Keratinocyte (primary cell): ENCODE measurements at regions not wholly inside any gene's neighbourhood (a gene's known extent, or its start where the extent isn't known, plus 50 kb on each side); places are given as distances from the start of the nearest gene placed in this dataset.

Experiments
- EZH2 ChIP-seq: IDR thresholded peaks from one replicate; pipeline ENCODE4 v1.6.1; 2012; ENCODE audit warnings: inconsistent platforms, mild to moderate bottlenecking, low read length, moderate library complexity
- TF ChIP-seq, protein P1 (sequence below), 3 experiments: IDR thresholded peaks in 1 of 3; conservative IDR thresholded peaks in 1 of 3; optimal IDR thresholded peaks in 1 of 3; 2 replicates in 2 of 3; 3 replicates in 1 of 3; pipeline versions ENCODE3 to v1.5.1; 2011; ENCODE audit warnings: low read length in 3 of 3, mild to moderate bottlenecking in 3 of 3, moderate library complexity in 2 of 3, control low read depth in 1 of 3, inconsistent platforms in 1 of 3; ENCODE audit not compliant: insufficient read depth in 2 of 3; ENCODE audit errors: extremely low read depth in 1 of 3

DNA sequence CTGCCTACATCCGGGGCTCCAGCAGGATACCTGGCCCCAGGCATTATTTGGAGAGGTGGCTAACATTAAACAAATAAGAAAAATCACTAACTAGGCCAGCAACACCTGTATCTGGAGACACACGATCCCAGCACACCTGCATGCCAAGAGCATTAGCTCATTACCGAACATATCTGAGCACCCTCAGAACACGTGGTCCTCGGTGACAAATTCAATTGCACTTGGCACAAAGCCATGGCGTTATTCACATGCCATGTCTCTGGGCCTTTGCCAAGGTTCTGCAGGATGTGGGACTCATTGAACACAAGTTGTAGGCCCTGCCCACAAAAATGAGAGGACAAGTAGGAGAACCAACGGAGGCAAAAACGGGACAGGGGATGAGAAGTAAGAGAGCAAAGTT lies 552.3 kb downstream of the TOX3 start:
- TF ChIP-seq, protein P1, sequence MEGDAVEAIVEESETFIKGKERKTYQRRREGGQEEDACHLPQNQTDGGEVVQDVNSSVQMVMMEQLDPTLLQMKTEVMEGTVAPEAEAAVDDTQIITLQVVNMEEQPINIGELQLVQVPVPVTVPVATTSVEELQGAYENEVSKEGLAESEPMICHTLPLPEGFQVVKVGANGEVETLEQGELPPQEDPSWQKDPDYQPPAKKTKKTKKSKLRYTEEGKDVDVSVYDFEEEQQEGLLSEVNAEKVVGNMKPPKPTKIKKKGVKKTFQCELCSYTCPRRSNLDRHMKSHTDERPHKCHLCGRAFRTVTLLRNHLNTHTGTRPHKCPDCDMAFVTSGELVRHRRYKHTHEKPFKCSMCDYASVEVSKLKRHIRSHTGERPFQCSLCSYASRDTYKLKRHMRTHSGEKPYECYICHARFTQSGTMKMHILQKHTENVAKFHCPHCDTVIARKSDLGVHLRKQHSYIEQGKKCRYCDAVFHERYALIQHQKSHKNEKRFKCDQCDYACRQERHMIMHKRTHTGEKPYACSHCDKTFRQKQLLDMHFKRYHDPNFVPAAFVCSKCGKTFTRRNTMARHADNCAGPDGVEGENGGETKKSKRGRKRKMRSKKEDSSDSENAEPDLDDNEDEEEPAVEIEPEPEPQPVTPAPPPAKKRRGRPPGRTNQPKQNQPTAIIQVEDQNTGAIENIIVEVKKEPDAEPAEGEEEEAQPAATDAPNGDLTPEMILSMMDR (optimal IDR thresholded peaks at IDR 0.05 in 1 of 3, IDR thresholded peaks at IDR 0.05 in 1 of 3, conservative IDR thresholded peaks at IDR 0.05 in 1 of 3; ENCODE audit: extremely low read depth in 1 of 3, insufficient read depth in 2 of 3, low read length in 3 of 3) = no peak
- no peak for TF ChIP-seq EZH2
